GM21529 (cell line): ENCODE measurements at regions not wholly inside any gene's neighbourhood (a gene's known extent, or its start where the extent isn't known, plus 50 kb on each side); places are given as distances from the start of the nearest gene placed in this dataset.

Experiments used
- ATAC-seq: cut with Tn5 transposase; IDR thresholded peaks from one replicate; pipeline ENCODE4 v1.9.1; 2021; ENCODE audit not compliant: unreplicated experiment

DNA sequence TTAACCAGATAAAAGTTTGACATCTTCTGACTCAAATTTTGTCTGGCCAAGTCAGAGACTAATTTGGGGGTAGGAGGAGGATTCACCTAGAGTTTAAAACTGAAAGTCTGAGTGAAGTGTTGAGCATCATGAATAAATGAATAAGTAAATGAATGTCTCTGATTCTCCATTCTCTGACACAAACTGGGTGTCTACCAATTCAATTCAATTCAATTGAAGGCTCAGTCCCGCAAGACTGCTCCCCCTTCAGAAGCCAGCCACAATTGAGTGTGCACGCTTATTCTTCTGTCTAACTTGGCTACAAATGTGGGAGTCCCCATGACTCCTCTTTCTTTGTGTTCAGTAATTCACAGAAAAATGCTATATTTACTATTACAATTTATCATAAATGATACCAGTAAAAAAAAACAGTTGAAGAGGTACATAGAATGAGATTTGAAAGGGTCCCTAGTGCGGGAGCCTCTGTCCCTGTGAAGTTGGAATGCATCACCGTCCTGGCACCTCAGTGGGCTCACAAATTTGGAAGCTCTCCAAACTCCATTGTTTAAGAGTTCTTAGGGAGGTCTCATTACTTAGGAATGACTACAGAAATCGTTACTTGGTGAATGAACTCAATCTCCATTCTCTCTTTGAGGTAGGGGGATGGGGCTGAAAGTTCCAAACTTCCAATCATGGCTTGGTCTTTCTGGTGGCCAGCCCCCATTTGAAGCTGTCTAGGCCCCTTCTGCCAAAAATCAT lies 243.7 kb upstream of the PHYHIPL start:
- no peak for ATAC-seq

DNA sequence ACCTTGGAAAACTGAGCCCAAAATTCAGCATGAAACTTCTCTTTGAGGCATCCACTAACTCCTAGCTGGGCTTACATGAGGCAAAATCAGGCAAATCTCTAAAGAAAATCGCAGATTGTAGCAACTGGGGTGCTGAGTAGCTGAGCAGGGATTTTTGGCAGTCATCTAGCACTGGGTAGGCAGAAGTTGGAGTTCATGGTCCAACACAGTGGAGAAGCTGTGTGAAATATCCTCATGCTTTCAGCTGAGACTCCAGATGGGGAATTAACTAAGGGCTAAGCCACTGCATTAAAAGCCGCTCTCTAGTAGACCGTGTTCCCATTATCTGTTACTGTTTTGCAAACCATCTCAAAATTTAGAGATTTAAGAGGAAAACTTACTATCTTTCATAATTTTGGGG lies 240.1 kb upstream of the PHYHIPL start:
- ATAC-seq = no peak

DNA sequence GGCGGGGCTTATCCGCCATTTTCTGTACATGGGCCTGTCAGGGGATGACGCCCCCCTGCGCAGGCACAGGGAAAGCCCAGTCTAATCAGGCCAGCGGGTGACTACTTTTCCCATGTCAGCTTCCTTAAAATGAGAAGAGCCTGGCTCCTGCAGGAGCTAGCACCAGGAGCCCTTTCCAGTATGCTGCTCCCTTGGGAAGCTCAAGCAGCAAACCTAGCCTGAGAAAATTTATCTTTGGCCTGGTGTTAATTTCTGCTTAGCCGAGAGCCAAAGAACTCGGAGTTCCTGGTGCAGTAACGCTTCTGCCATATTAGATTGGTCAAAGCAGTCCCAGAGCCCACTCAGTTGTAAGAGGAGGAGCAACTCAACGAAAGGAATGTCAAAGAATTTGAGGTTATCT lies 239.0 kb upstream of the PHYHIPL start:
- no peak for ATAC-seq

DNA sequence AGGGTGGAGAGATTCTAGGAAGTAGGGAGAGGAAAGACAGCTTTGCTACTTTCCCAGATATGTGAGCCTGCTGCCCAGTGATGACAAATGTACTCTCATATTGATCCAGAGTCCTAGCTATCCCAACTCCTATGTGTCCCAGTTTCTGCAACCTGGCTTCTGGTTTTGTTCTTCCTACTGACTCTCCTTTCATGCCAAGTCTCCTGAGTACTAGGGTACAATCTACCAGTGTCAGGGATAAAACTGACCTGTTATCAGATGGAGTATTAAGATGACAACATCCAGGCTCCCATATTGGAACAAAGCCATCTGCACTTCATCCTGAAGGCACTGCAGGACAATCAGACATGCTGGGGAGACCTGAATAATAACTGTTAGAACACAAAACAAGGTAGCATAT lies 233.7 kb upstream of the PHYHIPL start:
- ATAC-seq = no peak

DNA sequence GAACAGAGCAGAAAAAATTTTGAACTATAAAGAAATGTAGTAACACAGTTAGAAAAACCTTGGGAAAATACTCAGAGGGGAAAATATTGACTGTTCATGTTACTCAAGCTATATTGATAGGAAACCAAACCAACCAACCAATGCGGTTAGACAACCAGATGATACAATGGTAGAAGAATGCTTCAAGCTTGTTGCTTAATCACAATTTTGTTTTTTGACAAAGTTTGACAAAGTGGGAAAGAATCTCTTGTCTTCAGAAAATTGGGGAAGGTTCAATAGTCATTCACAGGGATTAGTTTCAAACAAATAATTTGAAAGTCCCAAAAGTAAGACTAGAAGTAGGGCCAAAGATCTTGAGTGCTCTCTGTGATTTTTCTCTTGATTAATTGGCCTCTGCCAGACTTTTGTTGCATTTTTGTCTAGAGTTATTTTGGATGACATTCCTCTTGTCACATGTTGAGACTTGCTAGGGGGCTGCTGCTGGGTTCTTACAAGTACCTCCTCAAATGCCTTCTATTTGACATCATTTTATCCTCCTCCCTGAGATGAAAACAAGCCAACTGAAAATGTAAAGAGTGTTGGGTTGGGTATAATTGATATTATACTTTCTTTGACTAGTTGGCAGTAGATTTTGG lies 233.1 kb upstream of the PHYHIPL start:
- no peak for ATAC-seq

DNA sequence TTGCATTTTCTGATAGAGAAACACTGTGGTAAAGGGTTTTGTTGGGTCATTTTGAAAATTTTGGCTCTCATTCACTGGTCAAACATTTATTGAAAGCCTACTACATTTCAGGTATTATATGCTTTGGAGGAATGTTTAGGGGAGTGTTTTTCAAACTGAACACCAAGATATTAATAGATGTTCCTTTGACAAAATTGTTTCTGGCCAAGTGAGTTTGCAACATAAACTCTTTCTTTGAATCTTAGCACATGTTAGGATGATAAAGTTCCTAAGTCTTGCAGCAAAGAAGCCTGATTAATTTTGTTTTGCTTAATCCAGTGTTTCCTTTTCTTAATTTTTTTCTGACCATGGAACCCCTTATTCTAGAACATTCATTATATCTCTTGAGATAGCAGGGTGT lies 232.5 kb upstream of the PHYHIPL start:
- no peak for ATAC-seq

DNA sequence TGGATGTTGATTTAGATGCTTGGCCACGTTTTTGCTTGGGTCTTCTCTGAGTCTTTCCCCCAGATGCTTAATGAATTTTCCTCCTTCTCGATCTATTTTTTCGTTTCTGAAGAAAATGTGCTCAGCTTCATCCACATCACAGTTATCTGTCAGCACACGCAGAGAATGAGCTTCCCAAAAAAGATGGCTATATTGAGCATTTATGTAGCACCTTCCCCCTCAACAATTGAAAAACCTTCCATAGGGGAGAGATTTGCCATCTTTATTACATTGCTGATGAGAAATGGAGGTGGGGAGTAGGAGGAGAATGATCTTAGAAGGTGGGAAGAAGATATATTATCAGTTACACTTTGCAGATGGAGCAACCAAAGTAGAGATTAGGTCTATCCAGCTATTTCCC lies 228.1 kb upstream of the PHYHIPL start:
- ATAC-seq = no peak

DNA sequence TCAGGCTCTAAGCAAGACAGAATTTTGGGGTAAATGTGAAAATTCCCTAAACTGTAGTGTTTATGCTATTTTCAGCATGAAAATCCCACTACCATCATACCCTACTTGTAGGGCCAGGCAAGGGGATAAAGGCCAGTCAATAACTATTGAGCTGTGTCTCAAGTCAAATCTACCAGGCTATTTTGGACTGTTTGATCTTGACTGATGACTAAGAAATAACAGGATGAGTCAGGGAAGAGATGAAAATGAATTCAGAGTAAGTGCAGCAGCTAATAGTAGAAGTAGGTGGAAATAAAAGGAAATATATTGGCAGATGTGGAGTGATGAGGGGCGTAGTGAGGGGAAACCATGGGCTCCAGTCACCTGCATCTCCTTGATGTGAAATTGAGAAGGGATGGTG lies 225.8 kb upstream of the PHYHIPL start:
- ATAC-seq = no peak

DNA sequence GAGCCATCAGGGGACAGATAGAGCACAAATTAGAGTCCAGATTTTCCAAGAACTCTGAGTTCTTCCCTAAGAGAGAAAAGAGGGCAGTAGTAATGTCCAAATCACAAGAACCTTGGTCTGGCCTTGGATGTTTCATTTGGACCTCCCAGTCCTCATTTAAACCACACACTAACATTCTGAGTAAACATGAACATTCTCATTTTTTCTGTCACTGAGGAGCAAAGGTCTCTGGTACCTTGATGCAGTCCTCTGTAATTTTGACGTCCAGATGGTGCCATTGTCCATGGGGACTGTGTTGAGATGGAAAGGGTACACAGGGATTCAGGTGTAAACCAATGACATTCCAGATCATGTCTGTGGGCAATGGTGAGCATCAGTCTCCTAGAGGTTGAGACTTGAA lies 225.4 kb upstream of the PHYHIPL start:
- no peak for ATAC-seq

DNA sequence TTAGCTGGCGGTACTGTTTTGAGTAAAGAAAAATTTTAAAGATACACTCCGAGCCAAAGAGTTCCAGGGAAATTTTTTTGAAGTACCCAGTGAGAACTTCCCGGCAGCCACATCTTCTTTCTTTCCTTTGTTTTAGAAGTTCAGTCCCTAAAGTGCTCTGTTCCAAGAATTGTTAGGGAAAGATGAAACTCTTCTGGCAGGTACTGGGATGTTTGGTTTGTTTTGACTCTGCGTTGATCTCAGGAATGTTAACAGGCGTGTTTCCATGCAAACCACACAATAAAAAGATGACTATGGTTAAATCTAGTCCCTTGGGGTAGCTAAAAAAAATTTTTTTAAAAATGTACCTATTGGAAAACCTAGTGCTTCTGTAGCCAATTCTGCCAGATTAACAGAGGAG lies 224.7 kb upstream of the PHYHIPL start:
- ATAC-seq = no peak

DNA sequence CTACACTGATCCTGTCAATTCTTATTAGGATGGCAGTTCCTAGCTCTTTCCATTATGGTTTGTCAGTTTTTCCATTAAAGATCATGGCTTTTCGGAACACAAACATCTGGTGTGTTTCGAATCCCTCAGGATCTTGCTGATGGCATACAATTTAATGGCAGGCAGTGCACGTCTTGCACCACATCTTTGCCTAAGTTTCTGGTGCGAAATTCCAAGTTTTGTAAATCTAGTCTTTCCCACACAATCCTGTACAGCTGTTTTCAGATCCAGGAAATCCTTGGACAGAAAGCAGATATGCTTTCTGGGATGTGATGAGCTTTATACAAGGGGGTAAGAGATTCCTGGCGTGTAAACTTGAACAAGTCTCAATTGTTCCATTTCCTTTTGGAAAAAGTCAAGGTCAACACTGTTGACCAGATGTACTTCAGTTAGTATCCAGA lies 224.3 kb upstream of the PHYHIPL start:
- ATAC-seq = no peak

DNA sequence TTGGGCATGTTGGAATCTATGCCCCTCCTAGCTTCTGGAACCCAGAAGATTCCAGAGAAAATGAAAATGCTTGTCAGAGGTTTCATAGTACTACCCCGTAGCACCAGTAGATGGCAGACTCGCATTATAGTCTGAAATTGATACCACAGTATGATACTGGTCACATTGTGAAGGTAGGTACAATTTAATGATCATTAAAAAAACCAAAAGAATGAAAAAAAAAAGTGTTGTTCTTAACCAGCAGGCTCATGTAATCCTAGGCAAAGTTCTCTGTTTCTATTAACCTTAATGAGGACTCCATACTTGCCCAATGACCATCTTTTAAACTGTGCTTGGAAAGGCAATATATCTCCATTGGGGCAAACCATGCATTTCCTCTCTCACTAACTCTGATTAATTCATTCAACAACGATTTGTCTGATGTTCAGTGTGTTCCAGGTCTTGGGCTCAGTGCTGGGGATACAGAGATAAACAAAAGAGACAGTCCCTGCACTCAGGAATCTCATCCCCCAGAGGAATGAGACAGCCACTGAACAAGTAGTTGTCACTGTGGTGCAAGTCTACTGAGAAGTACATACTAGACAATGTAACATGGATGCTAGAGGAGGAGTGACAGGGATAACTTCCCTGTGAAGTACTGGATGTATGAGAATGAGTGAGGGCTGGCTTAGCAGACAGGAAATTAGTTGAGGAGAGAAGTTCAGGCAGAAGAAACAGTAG lies 223.5 kb upstream of the PHYHIPL start:
- peak; percentile 69 for ATAC-seq

DNA sequence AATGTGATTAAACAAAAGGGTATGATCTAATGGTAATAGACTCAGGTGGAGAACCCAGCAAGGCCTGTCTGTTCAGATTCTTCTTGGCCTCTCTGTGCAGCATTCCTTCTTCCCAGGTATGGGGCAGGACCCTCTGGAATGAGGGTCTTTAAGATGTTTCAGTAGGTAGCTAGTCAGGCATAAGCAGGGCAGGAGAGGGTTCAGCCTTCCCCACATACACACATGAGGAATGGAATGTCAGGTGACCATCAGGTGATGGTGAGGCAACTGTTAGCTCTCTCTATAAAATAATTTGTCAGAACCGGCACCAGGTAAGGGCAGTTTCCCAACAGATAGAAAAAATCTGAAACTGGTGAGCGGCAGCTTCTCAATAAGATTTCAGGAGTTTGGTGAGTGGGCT lies 222.3 kb upstream of the PHYHIPL start:
- ATAC-seq = no peak

DNA sequence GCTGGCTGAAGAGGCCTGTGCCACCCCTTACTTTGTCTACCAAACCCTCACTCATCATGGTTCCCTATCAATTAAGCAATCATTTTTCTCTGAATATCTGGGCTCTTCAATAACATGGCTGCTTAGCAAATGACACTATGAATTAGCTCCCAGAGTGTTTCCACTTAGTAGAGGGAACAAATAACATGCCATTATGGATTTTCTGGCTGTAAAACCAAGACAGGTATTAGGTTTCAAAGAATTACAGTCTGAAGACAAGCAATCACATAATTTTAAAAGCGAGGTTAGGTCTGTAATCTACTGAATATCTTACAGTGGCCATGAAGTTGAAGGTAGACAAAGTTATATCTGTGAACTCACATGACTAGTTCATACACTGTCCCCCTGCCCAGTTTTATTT lies 220.8 kb upstream of the PHYHIPL start:
- no peak for ATAC-seq

DNA sequence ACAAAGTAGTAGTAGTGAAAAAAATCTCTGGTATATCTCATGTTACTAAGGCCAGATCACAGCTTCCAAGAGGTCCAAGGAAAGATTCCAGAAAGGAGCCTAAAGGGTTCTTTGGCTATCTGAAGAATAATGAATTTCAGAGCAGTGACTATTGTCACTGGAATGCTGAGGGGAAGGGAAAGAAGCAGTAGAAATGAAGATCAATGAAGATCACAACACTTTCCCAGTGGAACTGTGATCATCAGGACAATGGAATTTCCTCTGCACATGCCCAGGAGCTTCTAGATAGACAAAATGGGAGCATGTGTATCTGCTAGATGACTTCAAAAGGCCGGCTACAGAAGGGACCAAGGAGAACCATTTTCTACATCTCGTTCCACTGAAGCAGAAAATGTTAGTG lies 219.5 kb upstream of the PHYHIPL start:
- ATAC-seq = no peak

DNA sequence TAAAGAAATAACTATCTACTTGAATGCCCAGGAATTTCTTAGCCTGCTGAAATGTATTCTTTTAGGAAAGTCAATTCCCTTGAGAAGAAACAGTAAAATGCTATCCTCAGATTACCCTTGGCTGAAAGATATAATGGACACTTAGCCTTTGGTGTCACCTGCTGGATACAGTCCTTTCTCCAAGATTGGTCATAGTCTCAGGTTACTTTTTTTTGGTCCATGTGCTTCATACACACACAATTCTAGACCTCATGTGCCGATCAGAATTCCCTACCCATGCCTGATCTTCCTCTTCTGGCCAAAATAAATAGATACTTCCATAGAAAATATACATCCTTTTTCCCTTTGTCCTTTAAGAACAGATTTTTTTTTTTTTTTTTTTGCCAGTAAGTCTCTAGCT lies 218.9 kb upstream of the PHYHIPL start:
- no peak for ATAC-seq

DNA sequence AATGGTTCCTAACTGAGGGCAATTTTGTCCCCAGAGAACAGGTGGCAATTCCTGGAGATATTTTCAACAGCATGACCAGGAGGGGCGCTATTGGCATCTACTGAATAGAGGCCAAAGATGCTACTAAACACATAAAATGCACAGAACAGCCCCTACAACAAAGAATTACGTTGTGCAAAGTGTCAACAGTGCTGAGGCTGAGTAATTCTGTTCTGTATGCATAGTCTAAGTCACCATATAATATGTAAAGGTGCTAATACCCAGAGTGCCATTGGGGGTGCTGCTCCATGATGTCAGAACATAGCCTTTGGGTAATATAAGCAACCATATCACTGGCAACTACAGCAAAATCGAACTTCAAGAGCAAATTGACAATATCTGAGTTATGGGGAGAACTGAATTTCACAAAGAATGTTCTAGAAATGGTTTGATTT lies 213.3 kb upstream of the PHYHIPL start:
- no peak for ATAC-seq

DNA sequence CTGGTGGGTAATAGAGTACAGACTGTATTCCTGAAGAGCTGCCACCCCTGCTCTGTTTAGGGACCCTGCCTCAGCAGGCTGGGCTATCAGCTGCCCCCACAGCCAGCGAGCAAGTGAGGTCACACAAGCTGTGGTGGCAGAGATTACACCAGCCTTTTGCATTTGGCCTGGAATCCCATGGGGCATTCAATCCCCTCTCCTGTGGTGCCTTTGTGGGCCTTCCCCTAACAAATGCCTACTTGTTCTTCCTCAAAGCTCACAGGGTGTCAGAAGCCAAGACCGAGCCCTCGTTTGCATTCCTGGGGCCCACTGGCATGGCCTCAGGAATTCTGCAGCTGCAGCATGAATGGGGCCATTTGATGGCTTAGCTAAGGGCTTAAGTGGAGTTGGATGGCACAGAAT lies 212.7 kb upstream of the PHYHIPL start:
- ATAC-seq = no peak

DNA sequence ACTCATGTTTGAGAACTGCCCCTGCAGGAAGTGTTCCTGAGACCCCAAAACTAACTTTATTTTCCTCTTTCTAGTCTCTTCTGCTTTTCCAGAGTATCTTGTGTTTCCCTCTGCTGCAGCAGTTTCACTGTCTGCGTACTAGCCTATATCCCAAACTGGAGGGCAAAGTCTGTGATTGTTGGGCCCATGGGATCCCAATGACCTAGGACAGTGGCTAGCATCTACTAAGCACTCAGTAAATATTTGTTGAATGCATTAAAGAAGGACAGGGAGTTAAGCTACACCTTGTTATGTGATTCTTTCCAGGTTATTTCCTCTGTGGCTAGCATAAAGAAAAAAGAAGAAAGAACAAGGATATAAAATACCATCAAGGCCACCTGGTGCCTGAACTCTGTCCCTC lies 210.6 kb upstream of the PHYHIPL start:
- ATAC-seq = no peak

DNA sequence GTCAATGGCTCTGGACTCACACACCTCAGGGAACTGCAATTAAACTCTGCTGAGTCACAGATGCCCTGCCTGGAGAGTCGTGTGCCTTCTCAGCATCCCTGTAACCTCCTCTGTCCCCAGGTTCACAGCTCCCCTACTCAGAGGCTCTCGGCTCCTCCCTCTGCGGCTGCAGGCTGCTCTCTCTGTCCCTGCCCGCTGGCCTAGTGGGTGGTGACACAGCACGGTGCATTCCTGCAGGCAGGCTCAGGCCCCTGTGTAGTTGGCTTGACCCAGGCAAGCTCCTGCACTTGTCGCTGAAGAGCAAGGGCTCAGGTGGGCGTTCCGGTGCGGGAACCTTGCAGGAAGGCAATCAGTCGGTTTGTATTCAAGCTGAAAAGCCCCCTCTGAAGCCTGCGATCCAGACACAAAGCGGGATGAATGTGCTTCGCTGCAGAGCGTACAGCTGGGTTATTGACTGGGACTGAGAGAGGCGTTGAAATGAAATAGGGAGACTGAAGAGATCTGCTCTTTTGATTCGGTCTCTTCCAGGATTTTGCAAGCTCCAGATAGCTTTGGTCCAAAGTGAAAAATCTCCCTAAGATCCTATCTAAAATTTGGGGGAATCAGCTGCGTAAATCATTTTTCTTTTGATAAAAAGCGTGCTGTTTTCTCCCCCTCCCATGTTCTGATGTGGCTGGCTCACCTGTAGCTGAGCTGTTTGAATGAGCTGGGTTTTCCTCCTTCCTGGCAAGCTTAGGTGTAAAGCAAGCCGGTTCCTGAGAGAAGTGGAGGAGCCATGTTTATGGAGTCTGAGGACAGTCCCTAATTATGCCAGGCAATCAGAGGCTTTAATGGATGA lies 208.7 kb upstream of the PHYHIPL start:
- ATAC-seq = no peak

DNA sequence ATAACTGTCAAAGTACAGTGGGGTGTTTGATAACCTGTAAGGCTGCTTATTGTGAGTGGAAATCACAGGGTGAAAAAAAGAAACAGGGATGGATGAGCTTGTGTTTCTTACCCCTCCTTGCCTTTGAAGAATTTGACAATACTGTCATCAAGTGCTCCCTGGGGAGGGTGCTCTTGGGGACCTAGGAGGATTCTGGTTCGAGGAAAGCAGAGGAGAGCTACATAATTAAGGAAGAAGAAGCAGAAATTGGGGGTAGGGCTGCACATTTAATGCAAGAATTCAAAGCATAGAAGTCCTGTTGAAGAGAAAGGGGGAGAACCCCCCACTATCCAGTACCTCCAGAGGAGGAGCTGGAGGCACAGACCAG lies 208.1 kb upstream of the PHYHIPL start:
- no peak for ATAC-seq
